Stimulated activated naive CD8-positive, alpha-beta T cell treated with anti-CD3 and anti-CD28 coated beads, Interleukin-15, Interleukin-2, amounts not matched to agents 100 U/mL and 50 U/mL, for 24 hours (primary cell): ENCODE measurements at regions not wholly inside any gene's neighbourhood (a gene's known extent, or its start where the extent isn't known, plus 50 kb on each side); places are given as distances from the start of the nearest gene placed in this dataset.
"Not testable (repeated sequence)": the region's sequence is repeated elsewhere in the genome, so short reads cannot be mapped to it uniquely, and the experiment has no call there.

Experiments used
- ATAC-seq: fragments of 150-1000 bp; cut with Tn5 transposase; one replicate; pipeline ENCODE4 v1.10.0; 2021
- DNase-seq: peaks from one replicate; pipeline ENCODE4 v3.0.0; 2021

DNA sequence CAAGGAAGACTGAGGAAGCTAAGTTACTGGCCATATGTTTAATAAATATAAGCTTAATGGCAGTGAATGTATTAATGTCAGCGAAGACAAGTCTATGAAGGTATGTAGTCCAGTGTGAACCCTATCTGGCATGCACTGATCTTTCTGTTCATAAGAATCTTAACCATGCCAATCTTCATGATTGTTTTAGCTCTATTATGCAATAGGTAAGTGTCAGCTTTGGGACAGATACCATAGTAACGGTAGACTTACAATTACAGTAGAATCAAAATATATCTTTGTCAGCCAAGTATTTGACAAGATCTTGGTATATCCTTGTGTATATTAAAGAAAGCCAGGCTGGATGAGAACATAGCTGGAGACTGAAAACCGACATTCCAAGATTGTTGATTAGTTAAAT is 428.5 kb downstream of the SPRY2 start:
- no peak for ATAC-seq
- DNase-seq, result no peak

DNA sequence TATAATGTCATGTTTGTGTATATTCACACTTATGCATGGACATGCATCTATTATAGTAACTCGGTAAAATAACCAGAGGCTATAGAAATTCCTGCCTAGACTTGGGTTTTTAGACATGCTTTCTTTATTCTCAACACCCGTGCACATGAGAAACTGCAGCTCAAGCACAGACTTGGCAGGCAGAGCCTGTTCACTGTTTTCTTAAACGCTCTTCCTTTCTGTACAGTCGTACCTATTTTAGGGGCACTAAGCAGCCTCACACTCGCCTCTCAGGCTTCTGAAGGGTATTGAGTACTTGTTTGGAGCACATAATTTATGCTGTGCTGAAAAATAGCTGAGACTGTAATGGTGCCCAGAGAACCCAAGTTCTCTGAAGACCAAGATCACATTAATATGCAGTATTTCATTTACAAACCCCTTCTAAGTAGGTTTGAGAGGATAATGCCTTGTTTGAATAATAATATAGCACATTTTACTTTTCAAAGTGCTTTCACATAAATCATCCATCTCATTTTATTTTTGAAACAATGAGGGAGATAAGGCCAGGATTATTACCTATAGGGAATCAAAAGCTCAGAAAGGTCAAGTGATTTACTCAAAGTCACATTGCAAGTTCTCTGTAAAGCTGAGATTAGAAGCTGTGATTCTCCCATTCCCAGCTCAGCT is 429.9 kb downstream of the SPRY2 start:
- no peak for ATAC-seq
- no peak for DNase-seq

DNA sequence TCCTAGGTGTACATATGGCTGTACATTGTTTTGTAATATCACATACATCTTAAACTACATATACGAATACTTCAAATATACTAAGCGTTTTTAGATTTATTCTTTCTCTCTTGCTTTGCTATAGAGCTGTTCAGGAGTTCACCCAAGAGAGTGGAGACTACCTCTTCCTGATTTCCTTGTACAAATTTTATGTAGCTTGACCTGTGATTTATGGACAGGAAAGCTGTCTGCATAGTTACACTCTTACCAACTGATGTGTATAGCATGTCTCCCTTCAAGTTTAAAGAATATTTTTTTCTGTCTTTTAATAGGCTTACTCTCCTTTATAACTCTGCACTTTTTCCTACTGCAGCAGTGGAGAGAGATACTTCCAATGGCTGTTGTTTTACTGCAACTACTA is 428.7 kb downstream of the NDFIP2 start:
- ATAC-seq, result no peak
- DNase-seq, result no peak

DNA sequence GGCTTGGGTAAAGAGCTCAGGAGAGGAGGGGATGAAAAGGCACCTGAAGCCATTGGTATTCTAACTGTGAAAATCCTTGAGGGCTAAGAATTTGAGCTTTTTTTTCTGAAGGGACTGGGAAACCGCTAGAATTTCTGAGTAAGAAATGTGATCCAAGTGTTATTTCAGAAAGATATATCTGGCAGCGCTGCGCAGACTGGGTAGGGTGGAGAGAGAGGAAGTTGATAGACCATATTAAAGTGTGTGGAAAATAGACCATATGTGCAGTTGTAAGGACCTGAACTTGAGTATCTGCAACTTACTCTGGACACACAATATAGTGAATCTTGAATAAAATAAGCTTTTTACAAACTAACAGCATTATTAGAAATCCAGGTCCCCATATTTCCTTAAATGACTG is 427.4 kb downstream of the NDFIP2 start:
- DNase-seq (no peak), ATAC-seq (no peak)

DNA sequence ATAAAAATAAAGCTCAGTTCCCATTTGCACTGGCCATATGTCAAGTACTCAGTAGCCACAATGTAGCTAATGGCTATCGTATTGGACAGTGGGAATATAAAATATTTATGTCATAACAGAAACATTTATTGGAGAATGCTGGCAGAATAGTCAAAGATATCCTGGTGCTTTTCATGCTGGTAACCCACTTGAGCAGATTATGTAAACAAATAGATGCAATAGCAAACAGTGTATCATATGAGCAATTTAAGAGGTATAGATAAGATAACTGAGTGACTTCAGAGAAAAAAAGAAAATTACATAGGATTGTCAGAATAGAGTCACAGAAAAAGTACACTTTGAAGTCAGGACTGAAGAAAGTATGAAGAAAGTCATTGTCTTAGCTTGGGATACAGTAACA is 426.6 kb downstream of the NDFIP2 start:
- ATAC-seq, result no peak
- no peak for DNase-seq

DNA sequence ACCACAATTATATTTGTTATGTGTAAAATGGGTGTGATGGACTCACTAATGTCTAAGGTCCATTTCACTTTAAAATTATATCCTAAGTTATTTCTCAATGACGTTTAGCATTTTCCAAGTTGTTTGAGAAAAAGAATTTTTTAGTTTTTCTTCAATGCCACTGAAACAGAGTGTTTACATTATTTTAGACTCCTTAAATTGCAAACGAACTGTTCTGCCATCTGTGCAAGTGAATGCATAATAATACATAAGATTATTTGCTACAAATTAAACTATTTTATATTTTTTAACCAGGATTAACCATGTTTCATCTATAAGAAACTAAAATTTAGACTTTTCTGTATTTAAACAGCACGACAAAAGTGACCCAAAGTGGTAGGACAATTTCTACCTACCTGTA is 425.4 kb downstream of the NDFIP2 start:
- ATAC-seq (no peak), DNase-seq (no peak)

DNA sequence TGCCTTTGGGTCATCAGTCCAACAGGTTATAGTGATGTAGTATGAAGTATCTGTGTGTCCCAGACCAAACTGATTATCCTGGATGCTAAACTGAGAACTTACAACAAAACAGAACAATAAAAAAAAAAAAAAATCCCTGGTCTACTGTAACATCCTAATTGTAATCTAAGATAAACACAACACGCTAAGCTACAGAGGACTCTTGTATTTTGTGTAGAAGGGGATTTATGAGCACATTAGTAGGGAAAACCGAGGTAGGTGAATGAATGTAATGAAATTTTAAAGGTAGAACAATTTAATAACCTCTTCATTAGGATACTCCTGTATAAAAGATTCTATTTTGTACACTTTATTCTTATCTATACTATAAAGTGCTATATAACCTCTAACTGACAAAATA is 424.1 kb downstream of the NDFIP2 start:
- no peak for ATAC-seq

DNA sequence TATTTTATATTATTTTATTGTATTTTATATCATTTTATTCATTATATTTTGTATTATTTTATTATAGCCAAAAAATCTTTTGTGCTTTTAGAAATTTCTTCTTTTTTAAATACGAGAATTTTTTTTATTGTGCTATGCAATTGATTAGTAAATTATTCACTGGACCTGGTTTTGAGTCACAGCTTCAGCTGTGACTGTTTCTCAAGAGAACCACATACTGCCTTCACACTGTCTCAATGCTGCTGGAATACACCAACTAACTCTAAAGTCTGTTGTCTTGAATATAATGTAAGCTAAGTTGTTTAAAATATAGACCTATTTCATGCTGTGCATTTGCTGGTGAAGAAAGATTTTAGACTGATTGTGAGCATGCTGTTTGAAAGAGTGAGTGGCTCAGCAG is 423.6 kb downstream of the NDFIP2 start:
- ATAC-seq (no peak), DNase-seq (no peak)

More for the DNA sequence above, 424.1 kb downstream of the NDFIP2 start:
- no peak for DNase-seq

DNA sequence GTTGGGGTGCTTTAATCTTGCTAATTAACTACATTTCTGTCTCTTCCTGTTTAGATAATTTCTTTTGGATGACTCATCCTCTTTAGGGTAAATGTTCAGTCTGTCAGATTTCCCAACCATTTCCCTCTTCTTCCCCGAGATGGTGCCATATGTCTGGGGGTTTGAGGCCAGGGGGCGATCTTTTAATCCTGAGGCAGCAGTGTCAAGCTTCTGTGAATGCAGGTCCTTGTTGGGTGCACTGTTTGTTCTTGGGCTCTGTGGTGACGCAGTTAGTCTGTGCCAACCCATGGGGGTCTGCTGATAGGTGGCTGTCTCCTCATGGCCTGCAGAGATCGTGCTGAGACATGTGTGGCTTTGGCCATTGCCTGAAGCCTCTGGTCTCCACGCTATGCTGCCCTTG is 420.4 kb downstream of the NDFIP2 start:
- DNase-seq, result no peak
- ATAC-seq, result no peak

DNA sequence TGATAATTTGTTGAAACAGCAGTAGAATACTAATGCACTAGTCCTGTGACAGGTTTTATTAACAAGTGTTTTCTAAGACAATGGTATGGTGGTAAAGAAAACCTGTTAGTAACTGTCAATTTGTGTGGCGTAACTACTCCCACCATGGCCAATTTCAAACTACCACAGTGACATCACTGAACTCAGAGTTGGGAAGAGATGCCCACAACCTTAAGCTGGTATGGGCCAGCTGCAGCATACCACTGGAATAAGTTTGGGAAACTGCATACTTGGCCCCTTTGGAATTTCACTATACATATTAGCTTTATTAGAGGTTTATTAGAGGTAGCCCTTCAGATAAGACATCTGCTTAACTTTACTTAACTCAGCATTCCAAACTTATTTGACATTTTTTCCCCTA is 419.4 kb downstream of the NDFIP2 start:
- ATAC-seq (no peak), DNase-seq (no peak)

DNA sequence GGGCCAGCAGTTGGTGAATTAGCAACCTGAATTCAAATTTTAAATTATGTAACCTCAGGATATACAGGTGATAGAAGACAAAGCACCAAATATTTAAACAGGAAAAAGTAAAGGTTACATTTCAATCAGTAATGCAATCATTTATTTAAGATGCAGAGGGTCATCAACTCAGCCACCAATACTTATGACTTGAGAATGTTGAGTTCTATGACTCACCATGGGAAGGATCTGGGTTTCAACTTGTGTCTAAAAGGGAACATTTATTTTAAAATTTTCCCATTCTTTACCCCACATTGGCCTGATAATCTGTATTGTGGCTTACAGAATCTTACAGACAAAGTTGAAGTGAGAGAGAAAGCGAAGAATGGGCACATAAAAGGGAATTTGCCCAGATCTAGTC is 418.0 kb downstream of the NDFIP2 start:
- no peak for ATAC-seq
- DNase-seq, result no peak

DNA sequence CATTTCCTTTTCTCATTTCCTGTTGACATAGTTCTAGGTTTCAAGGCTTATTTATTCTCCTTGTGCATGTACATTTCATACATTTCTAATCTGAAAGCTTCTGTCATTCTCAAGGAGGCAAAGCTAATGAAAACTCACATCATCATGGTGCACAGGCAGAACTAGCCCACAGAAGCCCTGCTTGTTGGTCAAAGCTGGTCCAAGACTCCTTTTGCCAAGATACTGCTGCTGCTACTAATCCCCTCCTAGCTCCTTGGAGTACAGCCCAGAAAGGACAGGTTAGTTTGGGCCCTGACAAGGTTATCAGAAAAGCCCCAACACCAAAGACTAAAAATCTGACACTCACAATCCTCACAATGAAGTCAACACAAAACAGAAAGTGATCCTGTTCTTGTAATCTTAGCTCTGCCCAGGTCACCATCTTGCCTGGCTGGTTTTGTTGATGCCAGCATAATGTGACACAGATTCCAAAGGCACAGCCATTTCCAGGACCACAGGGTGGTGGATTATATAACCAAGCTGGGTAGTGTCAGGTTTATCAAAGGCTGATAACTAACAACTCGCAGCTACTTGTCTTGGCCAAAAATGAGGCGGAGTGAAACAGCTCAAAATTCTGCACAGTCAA is 417.4 kb downstream of the NDFIP2 start:
- no peak for DNase-seq
- no peak for ATAC-seq

DNA sequence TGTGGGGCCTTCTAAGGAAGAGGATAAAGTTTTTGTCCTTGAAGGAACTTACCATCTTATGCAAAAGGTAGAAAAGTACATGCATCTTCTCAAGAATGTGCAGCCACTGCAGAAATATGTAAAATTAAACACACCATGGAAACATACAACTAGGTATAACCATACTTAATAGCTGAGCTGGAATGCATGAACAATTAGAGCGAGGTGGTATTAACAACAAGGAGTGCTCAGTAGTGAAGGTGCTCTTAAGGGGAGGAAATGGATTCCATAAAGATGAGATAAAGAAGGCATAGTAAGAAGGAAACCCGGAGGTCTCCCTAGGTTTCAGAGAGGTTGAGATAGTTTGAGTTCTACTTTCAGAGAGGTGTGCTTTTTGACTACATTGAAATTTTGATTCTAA is 415.9 kb downstream of the NDFIP2 start:
- no peak for ATAC-seq
- no peak for DNase-seq

DNA sequence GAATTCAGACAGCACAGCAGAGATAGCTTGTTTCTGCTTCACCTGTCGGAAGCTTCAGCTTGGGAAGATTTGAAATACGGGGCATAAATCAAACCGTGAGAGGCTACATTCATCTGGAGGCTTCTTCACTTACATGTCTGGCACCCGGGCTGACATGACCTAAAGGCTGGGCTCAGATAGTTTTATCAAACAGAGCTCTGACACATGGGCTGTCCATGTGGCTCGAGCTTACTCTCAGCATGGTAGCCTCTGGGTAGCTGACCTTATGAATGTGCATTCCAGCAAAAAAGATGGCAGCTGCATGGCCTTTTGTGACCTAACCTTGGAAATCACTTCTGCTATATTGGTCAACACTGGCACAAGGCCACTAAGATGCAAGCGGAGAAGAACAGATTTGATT is 414.5 kb downstream of the NDFIP2 start:
- DNase-seq (no peak), ATAC-seq (no peak)

DNA sequence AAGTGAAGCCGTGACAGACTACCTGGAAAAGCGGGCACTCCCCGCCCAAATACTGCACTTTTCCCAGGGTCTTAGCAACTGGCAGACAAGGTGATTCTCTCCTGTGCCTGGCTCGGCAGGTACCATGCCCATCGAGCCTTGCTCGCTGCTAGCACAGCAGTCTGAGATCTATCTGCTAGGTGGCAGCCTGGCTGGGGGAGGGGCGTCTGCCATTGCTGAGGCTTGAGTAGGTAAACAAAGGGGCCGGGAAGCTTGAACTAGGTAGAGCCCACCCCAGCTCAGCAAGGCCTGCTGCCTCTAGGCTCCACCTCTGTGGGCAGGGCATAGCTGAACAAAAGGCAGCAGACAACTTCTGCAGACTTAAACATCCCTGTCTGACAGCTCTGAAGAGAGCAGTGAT is 406.3 kb downstream of the NDFIP2 start:
- ATAC-seq, DNase-seq: not testable (repeated sequence)

DNA sequence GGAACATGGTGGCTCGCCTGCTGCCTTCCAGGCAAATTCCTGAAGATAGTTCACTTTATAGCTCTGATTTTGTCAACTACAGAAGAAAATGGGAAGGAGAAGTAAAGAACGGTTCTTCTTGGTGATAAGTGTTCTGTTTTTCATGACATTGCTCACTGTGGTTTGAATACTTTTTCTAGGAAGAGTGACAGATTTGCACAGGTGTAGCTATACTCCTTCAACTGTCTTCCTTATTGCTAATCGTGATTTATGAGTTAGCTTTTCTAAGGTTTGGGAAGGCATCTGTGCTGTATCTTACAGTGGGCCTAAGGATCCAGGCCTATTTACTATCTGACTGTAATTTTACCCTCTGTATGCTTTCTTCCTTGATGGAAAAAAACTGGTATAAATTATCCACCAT is 405.6 kb downstream of the NDFIP2 start:
- ATAC-seq (no peak), DNase-seq (no peak)

DNA sequence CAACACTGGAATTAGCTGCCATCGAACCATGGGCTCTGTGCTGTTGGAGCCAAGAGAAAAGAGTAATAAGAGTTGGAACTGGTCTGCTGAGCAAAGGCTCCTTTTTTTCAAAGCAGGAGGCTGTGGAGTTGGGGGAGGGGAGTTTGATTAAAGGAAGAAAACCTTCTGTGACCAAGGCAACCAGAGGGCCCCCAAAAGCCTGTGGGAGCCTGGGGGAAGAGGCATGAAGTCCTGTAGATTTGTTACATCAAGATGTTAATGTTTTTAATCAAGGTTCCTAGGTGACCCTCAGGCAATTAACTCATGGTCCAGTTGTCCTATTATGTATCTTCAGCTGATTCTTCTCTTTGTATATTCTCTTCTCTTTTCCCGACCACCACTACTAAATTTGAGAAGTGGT is 403.9 kb downstream of the NDFIP2 start:
- DNase-seq (no peak), ATAC-seq (no peak)

DNA sequence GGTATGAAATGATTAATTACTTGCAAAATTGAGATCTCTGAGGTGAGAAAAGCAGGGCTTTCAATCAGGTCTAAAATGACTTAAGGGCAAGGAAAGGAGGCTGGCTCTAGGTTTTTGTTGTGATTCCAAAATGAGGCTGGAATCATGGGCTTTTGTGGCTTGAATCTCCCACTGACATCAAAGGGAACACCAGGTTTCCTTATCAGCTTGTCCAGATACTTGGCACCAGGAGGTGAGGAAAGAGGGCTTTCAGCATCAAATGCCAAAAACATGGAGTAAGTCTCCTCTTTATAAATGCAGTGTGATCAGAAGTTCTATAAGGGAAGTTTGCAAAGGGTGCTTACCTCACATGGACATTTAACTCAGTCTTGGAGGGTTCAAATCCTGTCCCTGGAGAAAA is 402.3 kb downstream of the NDFIP2 start:
- no peak for DNase-seq

DNA sequence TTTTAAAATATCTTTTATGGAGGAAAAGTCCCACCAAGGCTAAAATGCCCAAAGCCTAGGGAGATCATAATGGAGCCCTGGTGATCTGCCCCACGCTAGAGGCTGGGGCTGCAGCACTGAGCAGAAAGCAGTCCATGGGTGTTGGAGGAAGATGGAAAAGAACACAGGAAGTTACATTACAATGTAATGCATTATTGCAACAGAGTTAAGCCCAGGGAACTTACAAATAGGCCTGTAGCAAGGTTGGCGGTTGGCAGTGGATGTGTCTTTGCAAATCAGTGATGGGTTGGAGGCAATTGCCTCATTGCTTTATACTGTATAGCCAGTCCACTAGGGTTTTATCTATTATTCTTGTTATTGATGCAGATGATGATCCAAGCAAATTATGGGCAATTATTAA is 399.9 kb downstream of the NDFIP2 start:
- ATAC-seq, result no peak

More for the DNA sequence above, 402.3 kb downstream of the NDFIP2 start:
- ATAC-seq, result no peak

DNA sequence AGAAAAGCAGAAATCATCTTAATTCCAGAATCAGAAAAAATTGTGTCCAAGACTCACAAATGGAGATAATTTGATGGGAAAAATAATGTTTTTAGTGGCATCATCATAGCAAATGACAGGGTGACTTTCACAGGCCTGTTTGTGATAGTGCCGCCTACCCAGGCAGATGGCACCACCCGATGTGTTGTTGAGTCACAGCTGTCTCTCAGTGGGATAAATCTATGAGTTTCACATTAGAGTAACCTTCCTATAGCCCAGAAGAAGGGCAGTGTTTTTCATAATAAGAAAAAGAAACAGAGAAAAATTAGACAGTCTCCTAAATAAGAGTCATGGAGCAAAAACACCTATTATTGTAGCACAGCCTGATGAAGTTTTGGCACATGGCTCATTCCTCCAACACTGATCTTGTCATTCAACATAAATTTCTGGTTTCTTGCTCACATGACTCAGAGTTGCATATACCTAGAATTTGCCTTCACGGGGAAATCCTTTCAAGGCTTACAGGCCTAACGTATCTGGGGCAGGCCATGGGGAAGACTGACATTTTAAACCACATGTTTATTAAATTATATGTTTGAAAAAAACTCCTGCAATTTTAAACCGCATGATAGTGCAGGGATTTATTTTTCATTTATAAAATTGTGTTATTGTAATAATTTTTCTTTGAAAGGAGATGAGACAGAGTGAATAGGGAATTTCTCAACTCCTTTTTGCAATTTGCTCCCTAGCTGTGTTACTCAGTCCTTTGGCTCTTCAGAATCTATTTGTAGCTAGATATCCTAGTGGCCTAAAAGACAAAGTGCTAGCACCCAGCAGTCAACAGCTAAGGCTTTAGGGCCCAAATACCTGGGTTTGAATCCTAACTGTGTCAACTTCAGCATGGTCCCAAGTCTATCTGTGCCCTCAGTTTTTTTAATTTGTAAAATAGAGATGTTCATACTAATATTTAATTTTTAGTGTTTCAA is 393.7 kb downstream of the NDFIP2 start:
- DNase-seq (no peak), ATAC-seq (no peak)

More for the DNA sequence above, 399.9 kb downstream of the NDFIP2 start:
- DNase-seq, result no peak

DNA sequence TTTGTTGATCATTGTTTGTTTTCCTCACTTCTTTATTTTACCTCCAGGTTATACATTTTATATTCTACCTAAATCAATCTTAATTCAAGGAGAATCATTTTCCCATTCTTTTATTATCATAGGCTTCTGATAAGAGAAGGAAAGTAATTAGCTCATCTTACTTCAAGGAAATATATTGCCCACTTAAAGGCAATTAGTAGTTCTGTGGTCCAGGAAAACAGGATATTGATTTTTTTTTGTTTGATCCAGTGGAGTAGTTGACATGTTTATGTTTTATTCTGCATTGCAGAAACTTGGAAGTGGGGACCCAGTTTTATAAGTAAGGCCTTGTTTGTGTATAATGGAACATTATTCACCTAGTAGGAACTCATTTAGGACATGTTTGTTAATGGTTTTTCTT is 390.6 kb downstream of the NDFIP2 start:
- DNase-seq (no peak), ATAC-seq (no peak)

DNA sequence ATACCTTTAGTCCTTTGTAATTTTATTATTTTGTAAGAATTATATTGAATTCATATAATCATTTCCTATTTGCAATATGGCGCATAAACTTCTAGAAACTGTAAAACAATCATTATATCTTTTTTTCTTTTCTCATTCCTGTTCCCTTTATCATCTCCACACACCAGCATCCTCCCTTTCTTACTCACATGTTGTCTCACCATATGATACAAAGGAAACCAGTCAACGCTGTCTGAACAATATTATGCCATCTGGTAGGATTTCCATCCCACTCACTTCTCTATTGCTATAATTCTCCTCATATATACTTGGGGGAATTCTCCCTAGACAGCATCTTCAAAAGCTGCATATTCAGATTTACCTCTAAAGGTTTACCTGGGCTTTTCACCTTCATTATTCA is 389.8 kb downstream of the NDFIP2 start:
- ATAC-seq (no peak), DNase-seq (no peak)

DNA sequence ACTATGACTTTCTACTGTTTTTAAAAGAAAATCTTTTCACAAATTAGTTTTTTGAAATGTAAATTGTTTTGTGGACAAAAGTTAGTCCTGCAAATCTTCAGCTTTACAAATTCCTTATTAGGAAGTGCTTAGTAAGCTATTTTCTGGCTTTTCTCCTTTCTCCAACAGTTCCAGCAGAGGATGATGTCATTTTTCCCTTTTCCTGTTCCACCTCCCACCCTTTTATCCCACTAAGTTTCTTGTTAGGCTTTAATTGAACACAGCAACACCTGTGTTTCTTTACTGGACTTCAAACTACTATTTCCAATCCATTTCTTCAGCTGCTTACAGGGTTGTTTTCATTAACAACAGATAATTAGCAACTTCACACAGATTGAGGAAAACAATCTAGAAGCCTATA is 389.2 kb downstream of the NDFIP2 start:
- ATAC-seq, result no peak
- DNase-seq, result no peak
